HL-60 (cell line): ENCODE measurements at regions not wholly inside any gene's neighbourhood (a gene's known extent, or its start where the extent isn't known, plus 50 kb on each side); places are given as distances from the start of the nearest gene placed in this dataset.

Experiments used
- DNase-seq, 2 experiments: peaks; one replicate each; pipeline ENCODE4 v3.0.0-alpha.2; 2010 to 2020; ENCODE audit warnings: low read depth in 1 of 2, low spot score in 1 of 2
- H3K27ac ChIP-seq: fragments of 250-450 bp; sonication (Bioruptor Pico); replicated peaks from 2 replicates; pipeline ENCODE4 v1.5.1; 2020; ENCODE audit warnings: mild to moderate bottlenecking, moderate library complexity
- H3K27me3 ChIP-seq: fragments of 250-450 bp; sonication (Bioruptor Pico); 2 replicates; pipeline ENCODE4 v1.5.1; 2021; ENCODE audit warnings: mild to moderate bottlenecking, moderate library complexity; ENCODE audit not compliant: insufficient read depth, poor library complexity, severe bottlenecking
- H3K4me3 ChIP-seq: replicated peaks from 2 replicates; pipeline ENCODE4 v1.5.1; 2011; ENCODE audit warnings: mild to moderate bottlenecking, control low read depth, low read length; ENCODE audit not compliant: insufficient read depth
- GABPA ChIP-seq: IDR thresholded peaks from 2 replicates; pipeline ENCODE4 v1.6.1; 2012; ENCODE audit warnings: low read depth
- POLR2AphosphoS5 ChIP-seq: IDR thresholded peaks from 2 replicates; pipeline ENCODE4 v1.6.1; 2012; ENCODE audit warnings: low read depth
- SPI1 ChIP-seq: IDR thresholded peaks from 2 replicates; pipeline ENCODE4 v1.6.1; 2012; ENCODE audit warnings: low read depth, mild to moderate bottlenecking, borderline replicate concordance
- TF ChIP-seq, protein P1 (sequence below): IDR thresholded peaks from one replicate; pipeline ENCODE4 v1.5.1; 2011; ENCODE audit warnings: low read length, control low read depth, inconsistent platforms; ENCODE audit not compliant: insufficient read depth
- TF ChIP-seq, protein P2 (sequence below): IDR thresholded peaks from 2 replicates; pipeline ENCODE4 v1.6.1; 2012; ENCODE audit warnings: low read depth; ENCODE audit not compliant: insufficient replicate concordance

DNA sequence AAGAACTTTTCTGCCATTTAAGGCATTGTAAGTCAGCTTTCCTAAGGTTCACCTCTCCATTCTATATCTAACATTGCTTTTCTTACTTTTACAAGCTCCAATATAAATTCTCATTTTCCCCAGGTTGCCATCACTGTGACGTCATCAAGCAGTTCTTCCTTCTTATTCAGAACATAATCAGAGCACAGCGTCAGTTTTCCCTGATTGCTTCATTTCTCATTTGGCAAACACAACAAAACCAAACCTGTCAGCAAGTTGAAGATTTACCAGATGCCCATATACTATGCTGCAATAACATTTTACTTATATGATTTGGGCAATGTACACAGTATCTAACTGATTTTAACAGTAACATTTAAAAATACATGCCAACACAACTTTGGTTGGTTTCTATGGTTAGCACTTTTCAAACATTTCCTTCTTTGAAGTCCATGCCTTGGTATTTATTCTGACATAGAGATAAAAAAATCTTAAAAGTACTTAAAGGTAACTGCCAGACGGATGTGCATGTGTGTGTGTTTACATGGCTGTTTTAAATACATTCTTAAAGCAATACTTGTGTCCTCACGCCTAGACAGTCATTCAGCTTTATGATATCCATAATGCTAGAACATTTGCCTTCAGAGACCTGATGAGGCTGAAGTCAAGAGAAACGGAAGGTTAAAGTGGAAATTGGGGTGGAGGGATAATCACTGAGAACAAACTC, 264.0 kb downstream of the KLF12 start:
- DNase-seq, result no peak
- Histone ChIP-seq H3K27ac (no peak overlapping the region), H3K4me3 (no peak overlapping the region), H3K27me3 (no peaks in the 10 kb centered on the region)
- TF ChIP-seq, protein P1, sequence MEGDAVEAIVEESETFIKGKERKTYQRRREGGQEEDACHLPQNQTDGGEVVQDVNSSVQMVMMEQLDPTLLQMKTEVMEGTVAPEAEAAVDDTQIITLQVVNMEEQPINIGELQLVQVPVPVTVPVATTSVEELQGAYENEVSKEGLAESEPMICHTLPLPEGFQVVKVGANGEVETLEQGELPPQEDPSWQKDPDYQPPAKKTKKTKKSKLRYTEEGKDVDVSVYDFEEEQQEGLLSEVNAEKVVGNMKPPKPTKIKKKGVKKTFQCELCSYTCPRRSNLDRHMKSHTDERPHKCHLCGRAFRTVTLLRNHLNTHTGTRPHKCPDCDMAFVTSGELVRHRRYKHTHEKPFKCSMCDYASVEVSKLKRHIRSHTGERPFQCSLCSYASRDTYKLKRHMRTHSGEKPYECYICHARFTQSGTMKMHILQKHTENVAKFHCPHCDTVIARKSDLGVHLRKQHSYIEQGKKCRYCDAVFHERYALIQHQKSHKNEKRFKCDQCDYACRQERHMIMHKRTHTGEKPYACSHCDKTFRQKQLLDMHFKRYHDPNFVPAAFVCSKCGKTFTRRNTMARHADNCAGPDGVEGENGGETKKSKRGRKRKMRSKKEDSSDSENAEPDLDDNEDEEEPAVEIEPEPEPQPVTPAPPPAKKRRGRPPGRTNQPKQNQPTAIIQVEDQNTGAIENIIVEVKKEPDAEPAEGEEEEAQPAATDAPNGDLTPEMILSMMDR, result no peak
- TF ChIP-seq SPI1 (no peak), POLR2AphosphoS5 (no peak), GABPA (no peak)
- TF ChIP-seq, protein P2, sequence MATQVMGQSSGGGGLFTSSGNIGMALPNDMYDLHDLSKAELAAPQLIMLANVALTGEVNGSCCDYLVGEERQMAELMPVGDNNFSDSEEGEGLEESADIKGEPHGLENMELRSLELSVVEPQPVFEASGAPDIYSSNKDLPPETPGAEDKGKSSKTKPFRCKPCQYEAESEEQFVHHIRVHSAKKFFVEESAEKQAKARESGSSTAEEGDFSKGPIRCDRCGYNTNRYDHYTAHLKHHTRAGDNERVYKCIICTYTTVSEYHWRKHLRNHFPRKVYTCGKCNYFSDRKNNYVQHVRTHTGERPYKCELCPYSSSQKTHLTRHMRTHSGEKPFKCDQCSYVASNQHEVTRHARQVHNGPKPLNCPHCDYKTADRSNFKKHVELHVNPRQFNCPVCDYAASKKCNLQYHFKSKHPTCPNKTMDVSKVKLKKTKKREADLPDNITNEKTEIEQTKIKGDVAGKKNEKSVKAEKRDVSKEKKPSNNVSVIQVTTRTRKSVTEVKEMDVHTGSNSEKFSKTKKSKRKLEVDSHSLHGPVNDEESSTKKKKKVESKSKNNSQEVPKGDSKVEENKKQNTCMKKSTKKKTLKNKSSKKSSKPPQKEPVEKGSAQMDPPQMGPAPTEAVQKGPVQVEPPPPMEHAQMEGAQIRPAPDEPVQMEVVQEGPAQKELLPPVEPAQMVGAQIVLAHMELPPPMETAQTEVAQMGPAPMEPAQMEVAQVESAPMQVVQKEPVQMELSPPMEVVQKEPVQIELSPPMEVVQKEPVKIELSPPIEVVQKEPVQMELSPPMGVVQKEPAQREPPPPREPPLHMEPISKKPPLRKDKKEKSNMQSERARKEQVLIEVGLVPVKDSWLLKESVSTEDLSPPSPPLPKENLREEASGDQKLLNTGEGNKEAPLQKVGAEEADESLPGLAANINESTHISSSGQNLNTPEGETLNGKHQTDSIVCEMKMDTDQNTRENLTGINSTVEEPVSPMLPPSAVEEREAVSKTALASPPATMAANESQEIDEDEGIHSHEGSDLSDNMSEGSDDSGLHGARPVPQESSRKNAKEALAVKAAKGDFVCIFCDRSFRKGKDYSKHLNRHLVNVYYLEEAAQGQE, result no peak

DNA sequence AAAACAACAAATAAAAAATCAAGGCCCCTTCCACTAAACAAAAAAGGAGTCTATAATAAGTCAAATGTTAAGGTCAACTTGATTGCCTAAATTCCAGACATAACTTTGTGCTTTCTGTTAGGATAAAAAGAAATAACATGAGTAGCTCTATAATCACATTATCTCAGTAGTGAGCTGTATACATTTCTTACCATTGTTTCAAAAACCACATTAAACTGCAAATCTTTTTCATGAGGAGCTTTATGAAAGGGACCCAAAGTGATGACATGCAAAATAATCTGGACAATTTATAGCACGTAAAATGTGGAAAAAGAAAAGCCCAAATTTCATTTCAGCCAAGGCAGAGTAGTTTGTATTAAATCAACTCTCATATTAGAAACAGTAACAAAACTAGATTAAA, 269.2 kb downstream of the KLF12 start:
- Histone ChIP-seq H3K27me3 (no peaks in the 10 kb centered on the region), H3K4me3 (no peak overlapping the region), H3K27ac (no peak overlapping the region)
- DNase-seq, result no peak
- TF ChIP-seq, protein P2, result no peak
- TF ChIP-seq, protein P1, result no peak
- TF ChIP-seq GABPA (no peak), POLR2AphosphoS5 (no peak), SPI1 (no peak)

DNA sequence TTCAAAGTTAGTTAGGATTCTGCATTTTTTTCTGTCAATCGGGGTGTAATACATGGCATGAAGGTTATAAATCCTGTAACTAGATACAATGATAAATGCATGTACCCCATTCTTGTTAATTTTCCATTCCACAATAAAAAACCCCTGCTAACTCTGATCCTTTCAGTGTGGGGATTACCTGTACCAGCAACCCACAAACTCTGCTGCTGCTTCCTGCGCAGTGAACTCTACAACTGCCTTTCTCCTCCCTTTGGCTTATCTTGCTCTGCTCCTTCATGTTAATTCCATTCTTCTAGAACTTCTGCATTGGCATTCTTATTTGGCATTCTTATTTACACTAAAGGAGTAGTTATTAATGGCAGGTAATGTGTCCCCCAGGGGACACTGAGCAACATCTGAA, 273.1 kb downstream of the KLF12 start:
- TF ChIP-seq POLR2AphosphoS5, result no peak
- TF ChIP-seq, protein P2, result no peak
- TF ChIP-seq, protein P1, result no peak
- TF ChIP-seq SPI1, result no peak
- no peak for TF ChIP-seq GABPA
- Histone ChIP-seq H3K4me3 (no peak overlapping the region), H3K27me3 (no peaks in the 10 kb centered on the region), H3K27ac (no peak overlapping the region)
- DNase-seq, result no peak
